ENCODE measurements at regions not wholly inside any gene's neighbourhood (a gene's known extent, or its start where the extent isn't known, plus 50 kb on each side); places are given as distances from the start of the nearest gene placed in this dataset.
"Not testable (repeated sequence)": the region's sequence is repeated elsewhere in the genome, so short reads cannot be mapped to it uniquely, and the experiment has no call there.

GRCh38 chr15:56568466-56569167 is 103.7 kb upstream of the MNS1 start:
- intact Hi-C loops (cut with DNase I; ENCODE audit: low total_unique reads) (no loop called here), in situ Hi-C loops (cut with MboI; ENCODE audit: low pct_ligation_motif_present in 1 of 4, low pct_unique_long_range_greater_than_20kb in 1 of 4, low sequenced_read_pairs in 3 of 4) (loop anchor here in 1 of 4 donors (25.0 kb wide), 1 partner anchor 281 kb away; no protein-coding TSS in a partner anchor)
- H3K9me3 ChIP-seq: no peaks in the 10 kb centered on the region
- no peaks in the 10 kb centered on the region for H3K27me3 ChIP-seq
- no peaks in the 10 kb centered on the region for H3K36me3 ChIP-seq
- no peak overlapping the region for H3K27ac ChIP-seq
- TF ChIP-seq CTCF (IDR thresholded peaks at IDR 0.05) (no peak), EP300 (IDR thresholded peaks at IDR 0.05; ENCODE audit: low read depth) (no peak), POLR2AphosphoS5 (IDR thresholded peaks at IDR 0.05) (no peak), POLR2A (IDR thresholded peaks at IDR 0.05) (no peak)
- no peaks in the 10 kb centered on the region for H3K4me1 ChIP-seq
- WGBS, 2 donors (ENCODE audit: low coverage in 1 of 2): 88 to 92% methylated on average over 2 to 4 of the region's 4 CpGs
- DNase-seq: no peak
- no peak overlapping the region for H3K4me3 ChIP-seq

- in situ Hi-C loops (cut with MboI; ENCODE audit: low pct_ligation_motif_present in 1 of 4, low pct_unique_long_range_greater_than_20kb in 1 of 4, low sequenced_read_pairs in 3 of 4): loop anchor here in 1 of 4 donors (25.0 kb wide), 1 partner anchor 270 kb away; no protein-coding TSS in a partner anchor
These were observed 92.5 kb upstream of the MNS1 start for GRCh38 chr15:56557415-56557814.

DNA sequence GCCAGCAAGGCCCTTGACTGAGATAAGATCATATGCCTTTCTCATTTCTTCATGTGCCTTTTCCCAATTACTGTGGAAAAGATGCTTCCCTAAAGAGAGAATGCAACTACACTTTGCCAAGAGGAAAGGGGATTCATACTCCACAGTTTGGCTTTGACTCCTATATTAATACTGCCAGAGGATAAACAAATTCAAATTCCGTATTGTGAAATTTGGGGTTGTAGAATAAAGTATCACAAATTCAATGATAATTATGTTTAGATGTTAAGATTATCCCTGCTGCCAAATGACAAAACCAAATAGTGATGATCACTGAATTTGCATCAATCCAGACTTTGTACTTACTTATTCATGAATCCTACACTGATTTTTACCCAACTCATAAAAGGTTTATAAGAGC is 88.5 kb upstream of the MNS1 start:
- TF ChIP-seq POLR2A (IDR thresholded peaks at IDR 0.05): no peak
- TF ChIP-seq EP300 (IDR thresholded peaks at IDR 0.05; ENCODE audit: low read depth): no peak
- TF ChIP-seq CTCF (IDR thresholded peaks at IDR 0.05): no peak
- TF ChIP-seq POLR2AphosphoS5 (IDR thresholded peaks at IDR 0.05): no peak
- Histone ChIP-seq H3K4me3 (no peak overlapping the region), H3K4me1 (no peaks in the 10 kb centered on the region), H3K27ac (no peak overlapping the region), H3K9me3 (peaks cover 0 to 12% of the 10 kb centered on the region in 2 donors), H3K27me3 (no peaks in the 10 kb centered on the region), H3K36me3 (no peaks in the 10 kb centered on the region)
- 67 to 77% methylated on average over 1 of the region's 1 CpG for WGBS, 2 donors (ENCODE audit: low coverage in 1 of 2)
- intact Hi-C loops (cut with DNase I; ENCODE audit: low total_unique reads) (no loop called here), in situ Hi-C loops (cut with MboI; ENCODE audit: low pct_ligation_motif_present in 1 of 4, low pct_unique_long_range_greater_than_20kb in 1 of 4, low sequenced_read_pairs in 3 of 4) (loop anchor here in 1 of 4 donors (25.0 kb wide), 1 partner anchor 266 kb away; no protein-coding TSS in a partner anchor)
- no peak for DNase-seq

More at GRCh38 chr15:56557415-56557814, 92.5 kb upstream of the MNS1 start:
- no peaks in the 10 kb centered on the region for H3K36me3 ChIP-seq
- TF ChIP-seq POLR2A (IDR thresholded peaks at IDR 0.05) (no peak), POLR2AphosphoS5 (IDR thresholded peaks at IDR 0.05) (no peak), EP300 (IDR thresholded peaks at IDR 0.05; ENCODE audit: low read depth) (no peak), CTCF (IDR thresholded peaks at IDR 0.05) (no peak)
- H3K27me3 ChIP-seq: no peaks in the 10 kb centered on the region
- DNase-seq: no peak
- H3K9me3 ChIP-seq: peaks cover 0 to 12% of the 10 kb centered on the region in 2 donors
- no peaks in the 10 kb centered on the region for H3K4me1 ChIP-seq
- intact Hi-C loops (cut with DNase I; ENCODE audit: low total_unique reads): no loop called here
- no peak overlapping the region for H3K4me3 ChIP-seq
- no peak overlapping the region for H3K27ac ChIP-seq

- H3K27ac ChIP-seq: no peak overlapping the region
- intact Hi-C loops (cut with DNase I; ENCODE audit: low total_unique reads): no loop called here
- H3K9me3 ChIP-seq: peaks cover 0 to 12% of the 10 kb centered on the region in 2 donors
- 83 to 87% methylated on average over 1 of the region's 1 CpG for WGBS, 2 donors (ENCODE audit: low coverage in 1 of 2)
- in situ Hi-C loops (cut with MboI; ENCODE audit: low pct_ligation_motif_present in 1 of 4, low pct_unique_long_range_greater_than_20kb in 1 of 4, low sequenced_read_pairs in 3 of 4): loop anchor here in 1 of 4 donors (25.0 kb wide), 1 partner anchor 265 kb away; no protein-coding TSS in a partner anchor
- no peaks in the 10 kb centered on the region for H3K27me3 ChIP-seq
- H3K4me3 ChIP-seq: no peak overlapping the region
- H3K4me1 ChIP-seq: no peaks in the 10 kb centered on the region
- no peaks in the 10 kb centered on the region for H3K36me3 ChIP-seq
- TF ChIP-seq EP300 (IDR thresholded peaks at IDR 0.05; ENCODE audit: low read depth) (no peak), CTCF (IDR thresholded peaks at IDR 0.05) (no peak), POLR2AphosphoS5 (IDR thresholded peaks at IDR 0.05) (no peak), POLR2A (IDR thresholded peaks at IDR 0.05) (no peak)
- DNase-seq: no peak
These were observed 87.7 kb upstream of the MNS1 start for GRCh38 chr15:56552659-56553058.

- WGBS, 2 donors (ENCODE audit: low coverage in 1 of 2): 87 to 95% methylated on average over 7 to 23 of the region's 24 CpGs
- intact Hi-C loops (cut with DNase I; ENCODE audit: low total_unique reads); H3K9me3 ChIP-seq; H3K4me1 ChIP-seq; H3K36me3 ChIP-seq; in situ Hi-C loops (cut with MboI; ENCODE audit: low pct_ligation_motif_present in 1 of 4, low pct_unique_long_range_greater_than_20kb in 1 of 4, low sequenced_read_pairs in 3 of 4); DNase-seq; H3K4me3 ChIP-seq; H3K27ac ChIP-seq; H3K27me3 ChIP-seq: not testable (repeated sequence)
These were observed 75.6 kb upstream of the MNS1 start for GRCh38 chr15:56540570-56540969.

DNA sequence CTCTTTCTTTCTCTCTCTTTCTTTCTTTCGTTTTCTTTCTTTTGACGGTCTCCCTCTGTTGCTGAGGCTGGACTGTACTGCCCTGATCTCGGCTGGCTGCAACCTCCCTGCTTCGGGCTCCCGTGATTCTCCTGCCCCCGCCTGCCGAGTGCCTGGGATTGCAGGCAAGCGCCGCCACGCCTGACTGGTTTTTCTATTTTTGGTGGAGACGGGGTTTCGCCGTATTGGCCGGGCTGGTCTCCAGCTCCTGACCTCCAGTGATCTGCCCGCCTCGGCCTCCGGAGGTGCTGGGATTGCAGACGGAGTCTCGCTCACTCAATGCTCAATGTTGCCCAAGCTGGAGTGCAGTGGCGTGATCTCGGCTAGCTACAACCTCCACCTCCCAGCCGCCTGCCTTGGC is 75.2 kb upstream of the MNS1 start:
- in situ Hi-C loops (cut with MboI; ENCODE audit: low pct_ligation_motif_present in 1 of 4, low pct_unique_long_range_greater_than_20kb in 1 of 4, low sequenced_read_pairs in 3 of 4); H3K27me3 ChIP-seq; H3K27ac ChIP-seq; H3K9me3 ChIP-seq; intact Hi-C loops (cut with DNase I; ENCODE audit: low total_unique reads); H3K36me3 ChIP-seq; H3K4me3 ChIP-seq; H3K4me1 ChIP-seq; DNase-seq: not testable (repeated sequence)
- WGBS, 2 donors (ENCODE audit: low coverage in 1 of 2): 96% methylated on average over 13 to 22 of the region's 22 CpGs

Measured in transverse colon (tissue), 4 donors.